Pancreas (tissue), 10 donors: ENCODE measurements at regions not wholly inside any gene's neighbourhood (a gene's known extent, or its start where the extent isn't known, plus 50 kb on each side); places are given as distances from the start of the nearest gene placed in this dataset.

Experiments used
- ATAC-seq, 4 donors: fragments of 200-7000 bp; cut with Tn5 transposase; one replicate each; pipeline versions ENCODE4 v1.8.0 to v1.9.1; 2020; ENCODE audit warnings: mild to moderate bottlenecking in 4 of 4, moderate library complexity in 4 of 4
- DNase-seq, 6 donors: peaks; one replicate each; pipeline ENCODE4 v3.0.0-alpha.2; 2020
- FAIRE-seq: peaks from 2 replicates; lab custom pipeline; 2012; peaks lifted over from hg19 to GRCh38; lab: Jason Lieb, UNC
- H3K27ac ChIP-seq, 4 donors: fragments of 200-600 bp; sonication (generic); 1 replicate in 3 of 4; 2 replicates in 1 of 4; pipeline versions ENCODE4 v1.5.0 to v1.8.0; 2020
- H3K27me3 ChIP-seq, 4 donors: fragments of 200-600 bp; one replicate each; pipeline ENCODE4 v1.8.0; 2021
- H3K36me3 ChIP-seq, 3 donors: fragments of 200-600 bp; sonication (generic) in 1 of 3; one replicate each; pipeline versions ENCODE4 v1.5.0 to v1.8.0; 2020 to 2021
- H3K4me1 ChIP-seq, 3 donors: fragments of 200-600 bp; one replicate each; pipeline ENCODE4 v1.8.0; 2021
- H3K4me3 ChIP-seq, 4 donors: fragments of 200-600 bp; sonication (generic) in 2 of 4; one replicate each; pipeline versions ENCODE4 v1.5.0 to v1.8.0; 2020 to 2021
- H3K9me3 ChIP-seq, 4 donors: fragments of 200-600 bp; one replicate each; pipeline ENCODE4 v1.8.0; 2021
- CTCF ChIP-seq, 4 donors: fragments of 200-600 bp; sonication (generic) in 3 of 4; IDR thresholded peaks; one replicate each; pipeline versions ENCODE4 v1.5.0 to v1.8.0; 2021; ENCODE audit warnings: antibody characterized with exemption in 4 of 4
- WGBS, 2 donors: extraction: QIAGEN DNeasy Blood & Tissue Kit; methylation state at CpG; one replicate each; pipeline ENCODE4 v1.1.7; 2013; 5-methylcytosine and 5-hydroxymethylcytosine counted together
- intact Hi-C, 3 donors: fragments of 100-400 bp; cut with DNase I; formaldehyde crosslinking; loops; one replicate each; pipeline versions ENCODE4 v1.11.1 to v1.14.2; 2022
- donor health status: healthy with polysubstance abuse.
- donor health status: DM: no; HTN: no; CAD: no; lungs with moderate emphysema.
- donor health status: DM: no; HTN: no; CAD: no.
- donor health status: control.
- donor health status: control.
- donor health status: Bipolar disorder and iron deficiency.
- donor health status: DM: yes; HTN: yes; CAD: no.
- donor health status: DM: no; HTN: no; CAD: no.
- donor health status: DM: no; HTN: no; CAD: no.
- donor health status: DM: yes; HTN: yes; CAD: no.

- no peaks in the 10 kb centered on the region for H3K9me3 ChIP-seq
- no peak for TF ChIP-seq CTCF (IDR thresholded peaks at IDR 0.05)
- no peak for FAIRE-seq
- no peaks in the 10 kb centered on the region for H3K36me3 ChIP-seq
- intact Hi-C loops, result no loop called here
- no peak overlapping the region for H3K4me3 ChIP-seq
- no peaks in the 10 kb centered on the region for H3K27me3 ChIP-seq
- H3K27ac ChIP-seq, result no peak overlapping the region
- DNase-seq, result no peak
- no peak for ATAC-seq
- WGBS, 2 donors, result 80 to 82% methylated on average over 4 of the region's 4 CpGs
- peaks cover 0 to 3% (median 0%) of the 10 kb centered on the region in 3 donors for H3K4me1 ChIP-seq
Observed at GRCh38 chr17:33797181-33797580, 457.9 kb upstream of the CCL2 start.

- intact Hi-C loops, result no loop called here
- no peak for TF ChIP-seq CTCF (IDR thresholded peaks at IDR 0.05)
- ATAC-seq (no peak), FAIRE-seq (no peak), DNase-seq (no peak)
- no peak overlapping the region for H3K27ac ChIP-seq
- H3K9me3 ChIP-seq, result no peaks in the 10 kb centered on the region
- H3K36me3 ChIP-seq, result no peaks in the 10 kb centered on the region
- no peaks in the 10 kb centered on the region for H3K27me3 ChIP-seq
- H3K4me1 ChIP-seq, result peaks cover 0 to 3% (median 0%) of the 10 kb centered on the region in 3 donors
- WGBS, 2 donors, result 82 to 83% methylated on average over 5 of the region's 5 CpGs
- H3K4me3 ChIP-seq, result no peak overlapping the region
Observed at GRCh38 chr17:33798308-33798707, 456.8 kb upstream of the CCL2 start.

- no peak overlapping the region for H3K27ac ChIP-seq
Observed at GRCh38 chr17:33802349-33803198, 452.5 kb upstream of the CCL2 start.

GRCh38 chr17:33803199-33803685, 451.8 kb upstream of the CCL2 start:
- Histone ChIP-seq H3K9me3 (no peaks in the 10 kb centered on the region), H3K4me1 (peaks cover 0 to 9% (median 0%) of the 10 kb centered on the region in 3 donors), H3K36me3 (no peaks in the 10 kb centered on the region), H3K27ac (no peak overlapping the region), H3K4me3 (no peak overlapping the region), H3K27me3 (no peaks in the 10 kb centered on the region)
- DNase-seq (no peak), FAIRE-seq (no peak), ATAC-seq (peak in 2 of 4 donors; percentile 35 to 37)
- 60 to 69% methylated on average over 2 of the region's 2 CpGs for WGBS, 2 donors
- no peak for TF ChIP-seq CTCF (IDR thresholded peaks at IDR 0.05)
- intact Hi-C loops, result no loop called here

More at GRCh38 chr17:33802349-33803198, 452.5 kb upstream of the CCL2 start:
- intact Hi-C loops, result no loop called here
- WGBS, 2 donors, result 72 to 74% methylated on average over 10 of the region's 10 CpGs
- no peak for TF ChIP-seq CTCF (IDR thresholded peaks at IDR 0.05)
- ATAC-seq (peak in 2 of 4 donors; percentile 44 to 49), DNase-seq (no peak), FAIRE-seq (no peak)
- Histone ChIP-seq H3K9me3 (no peaks in the 10 kb centered on the region), H3K27me3 (no peaks in the 10 kb centered on the region), H3K36me3 (no peaks in the 10 kb centered on the region), H3K4me1 (peaks cover 0 to 9% (median 0%) of the 10 kb centered on the region in 3 donors), H3K4me3 (no peak overlapping the region)

GRCh38 chr17:33803686-33804085, 451.4 kb upstream of the CCL2 start:
- ATAC-seq, result no peak
- no peaks in the 10 kb centered on the region for H3K27me3 ChIP-seq
- no peak for FAIRE-seq
- no peak for TF ChIP-seq CTCF (IDR thresholded peaks at IDR 0.05)
- no peak overlapping the region for H3K27ac ChIP-seq
- H3K4me1 ChIP-seq, result peaks cover 0 to 9% (median 0%) of the 10 kb centered on the region in 3 donors
- intact Hi-C loops, result no loop called here
- H3K9me3 ChIP-seq, result no peaks in the 10 kb centered on the region
- no peak overlapping the region for H3K4me3 ChIP-seq
- no peaks in the 10 kb centered on the region for H3K36me3 ChIP-seq
- DNase-seq, result no peak
- 36 to 41% methylated on average over 2 of the region's 2 CpGs for WGBS, 2 donors
